ENCODE measurements at regions not wholly inside any gene's neighbourhood (a gene's known extent, or its start where the extent isn't known, plus 50 kb on each side); places are given as distances from the start of the nearest gene placed in this dataset.
"Not testable (repeated sequence)": the region's sequence is repeated elsewhere in the genome, so short reads cannot be mapped to it uniquely, and the experiment has no call there.

- TF ChIP-seq JUNB (IDR thresholded peaks at IDR 0.05; ENCODE audit: unreplicated experiment) (no peak), CREB1 (CRISPR knock-in tag; IDR thresholded peaks at IDR 0.05; ENCODE audit: low read depth) (no peak), NANOG (IDR thresholded peaks at IDR 0.05; ENCODE audit: borderline replicate concordance) (no peak), ZNF331 (CRISPR knock-in tag; IDR thresholded peaks at IDR 0.05; ENCODE audit: low read depth) (no peak), POLR2AphosphoS5 (IDR thresholded peaks at IDR 0.05; ENCODE audit: low read depth) (no peak)
Observed at GRCh38 chr13:80901111-80901510, 560.2 kb upstream of the SPRY2 start (continued).

GRCh38 chr13:80900561-80900960 lies 559.6 kb upstream of the SPRY2 start:
- Mint-ChIP-seq H3K4me1 (no peaks in the 10 kb centered on the region), H3K27me3 (ENCODE audit: insufficient read depth, low read depth, poor library complexity) (no peaks in the 10 kb centered on the region), H3K36me3 (ENCODE audit: low read depth) (no peaks in the 10 kb centered on the region), H3K27ac (no peak overlapping the region), H3K4me3 (no peak overlapping the region), H3K9me3 (no peaks in the 10 kb centered on the region)
- Histone ChIP-seq H3K4me2 (no peak overlapping the region), H3K4me3 (no peak overlapping the region), H3K27ac (ENCODE audit: low read depth) (no peak overlapping the region), H3K79me2 (replicated peaks; ENCODE audit: insufficient read depth) (no peaks in the 10 kb centered on the region), H2AFZ (no peak overlapping the region), H3K27me3 (ENCODE audit: insufficient read depth) (no peaks in the 10 kb centered on the region), H3K36me3 (ENCODE audit: insufficient read depth) (no peaks in the 10 kb centered on the region), H3K4me1 (ENCODE audit: insufficient read depth) (no peaks in the 10 kb centered on the region), H3F3A (replicated peaks; ENCODE audit: low read depth) (no peaks in the 10 kb centered on the region), H4K20me1 (replicated peaks; ENCODE audit: insufficient read depth) (no peaks in the 10 kb centered on the region), H3K9me2 (ENCODE audit: insufficient read depth) (no peaks in the 10 kb centered on the region)
- DNase-seq (ENCODE audit: low spot score) = no peak
- no peak for TF ChIP-seq CTCF (conservative IDR thresholded peaks at IDR 0.05; ENCODE audit: low read depth in 2 of 2)
- TF ChIP-seq ZNF462 (CRISPR knock-in tag; IDR thresholded peaks at IDR 0.05) = no peak
- TF ChIP-seq ZNF331 (CRISPR knock-in tag; IDR thresholded peaks at IDR 0.05; ENCODE audit: low read depth) = no peak
- no peak for TF ChIP-seq CREB1 (CRISPR knock-in tag; IDR thresholded peaks at IDR 0.05; ENCODE audit: low read depth)
- TF ChIP-seq ZNF114 (CRISPR knock-in tag; IDR thresholded peaks at IDR 0.05) = no peak
- no peak for TF ChIP-seq REST (IDR thresholded peaks at IDR 0.05; ENCODE audit: unreplicated experiment)
- no peak for ATAC-seq

- not testable (repeated sequence) for H3K36me3 Mint-ChIP-seq (ENCODE audit: low read depth); DNase-seq (ENCODE audit: low spot score); H3F3A ChIP-seq (replicated peaks; ENCODE audit: low read depth); H3K79me2 ChIP-seq (replicated peaks; ENCODE audit: insufficient read depth); H3K4me1 ChIP-seq (ENCODE audit: insufficient read depth); H3K27ac ChIP-seq (ENCODE audit: low read depth); H2AFZ ChIP-seq; H3K9me3 Mint-ChIP-seq; H3K4me2 ChIP-seq; ATAC-seq; H3K4me1 Mint-ChIP-seq; H3K27me3 ChIP-seq (ENCODE audit: insufficient read depth); H3K36me3 ChIP-seq (ENCODE audit: insufficient read depth); H3K4me3 ChIP-seq; H3K4me3 Mint-ChIP-seq; H3K9me2 ChIP-seq (ENCODE audit: insufficient read depth); H4K20me1 ChIP-seq (replicated peaks; ENCODE audit: insufficient read depth); H3K27me3 Mint-ChIP-seq (ENCODE audit: insufficient read depth, low read depth, poor library complexity); H3K27ac Mint-ChIP-seq
Observed at GRCh38 chr13:80897641-80898040, 556.7 kb upstream of the SPRY2 start.
